HepG2 (cell line): ENCODE measurements at regions not wholly inside any gene's neighbourhood (a gene's known extent, or its start where the extent isn't known, plus 50 kb on each side); places are given as distances from the start of the nearest gene placed in this dataset.
"Not testable (repeated sequence)": the region's sequence is repeated elsewhere in the genome, so short reads cannot be mapped to it uniquely, and the experiment has no call there.

ENCODE experiments used
- ATAC-seq: fragments of 200-7000 bp; cut with Tn5 transposase; 3 replicates; pipeline ENCODE4 v1.9.1; 2020; ENCODE audit warnings: mild to moderate bottlenecking, moderate library complexity
- BruUV-seq: library from RNA; stranded (reverse); fragments of 400-500 nt; replicated peaks from 2 replicates; lab custom pipeline; 2021; lab: Mats Ljungman, UMichigan
- CTCF ChIA-PET: fragments of 300-600 bp; formaldehyde crosslinking; extraction: SDS; loops from one replicate; lab custom pipeline; 2021; ENCODE audit warnings: low total read pairs, inconsistent platforms, low intra/inter-chr PET ratio; lab: Yijun Ruan, JAX
- POLR2A ChIA-PET: fragments of 350-600 bp; sonication (Branson Sonifier 250); formaldehyde crosslinking; loops from one replicate; lab custom pipeline; 2020; ENCODE audit warnings: antibody characterized with exemption, inconsistent platforms; lab: Yijun Ruan, JAX
- DNase-seq: peaks from one replicate; pipeline ENCODE4 v3.0.0-alpha.2; 2015; ENCODE audit warnings: low spot score
- FAIRE-seq: peaks from 3 replicates; lab custom pipeline; 2011; peaks lifted over from hg19 to GRCh38; lab: Jason Lieb, UNC
- H2AFZ ChIP-seq: one replicate; pipeline ENCODE4 v1.6.1; 2011; ENCODE audit warnings: low read length, inconsistent platforms
- H3K27ac ChIP-seq: fragments of 300-600 bp; 3 replicates; pipeline ENCODE4 v1.8.0; 2011; ENCODE audit warnings: mixed run types, mild to moderate bottlenecking, mixed read lengths, low read length, inconsistent platforms; ENCODE audit not compliant: insufficient read depth; ENCODE audit errors: extremely low read length
- H3K27me3 ChIP-seq, 2 experiments: fragments of 200-600 bp in 1 of 2; 2 replicates in 1 of 2; 3 replicates in 1 of 2; pipeline versions ENCODE4 v1.6.0 to v1.8.0; 2011; ENCODE audit warnings: low read length in 2 of 2, mild to moderate bottlenecking in 2 of 2, moderate library complexity in 2 of 2, inconsistent platforms in 1 of 2; ENCODE audit not compliant: insufficient read depth in 2 of 2, control insufficient read depth in 1 of 2
- H3K36me3 ChIP-seq, 2 experiments: fragments of 200-600 bp in 1 of 2; replicated peaks in 1 of 2; 2 replicates in 1 of 2; 3 replicates in 1 of 2; pipeline versions ENCODE4 v1.5.1 to v1.8.0; 2011; ENCODE audit warnings: low read length in 2 of 2, inconsistent platforms in 1 of 2; ENCODE audit not compliant: insufficient read depth in 2 of 2, control insufficient read depth in 1 of 2
- H3K4me1 ChIP-seq: 2 replicates; pipeline ENCODE4 v1.5.1; 2012; ENCODE audit warnings: low read length, inconsistent platforms; ENCODE audit not compliant: insufficient read depth
- H3K4me2 ChIP-seq: 2 replicates; pipeline ENCODE4 v1.6.0; 2011; ENCODE audit warnings: low read depth, low read length, inconsistent platforms
- H3K4me3 ChIP-seq, 3 experiments: fragments of 200-600 bp in 1 of 3; sonication (generic), shearing (Covaris generic) in 1 of 3; replicated peaks in 1 of 3; 2 replicates each; pipeline ENCODE4 v1.5.1; 2011 to 2016; ENCODE audit warnings: low read length in 3 of 3, inconsistent platforms in 2 of 3, low read depth in 2 of 3, mild to moderate bottlenecking in 2 of 3, control low read depth in 1 of 3, mixed read lengths in 1 of 3; ENCODE audit not compliant: insufficient read depth in 1 of 3
- H3K79me2 ChIP-seq: one replicate; pipeline ENCODE4 v1.6.1; 2011; ENCODE audit warnings: low read length, inconsistent platforms; ENCODE audit not compliant: insufficient read depth
- H3K9ac ChIP-seq: 2 replicates; pipeline ENCODE4 v1.6.0; 2011; ENCODE audit warnings: mild to moderate bottlenecking, low read depth, low read length, inconsistent platforms; ENCODE audit not compliant: insufficient read depth
- H3K9me3 ChIP-seq: 2 replicates; pipeline ENCODE4 v1.5.1; 2012; ENCODE audit warnings: mild to moderate bottlenecking, low read length
- H4K20me1 ChIP-seq: 2 replicates; pipeline ENCODE4 v1.6.0; 2011; ENCODE audit warnings: inconsistent platforms, mild to moderate bottlenecking, low read length, moderate library complexity; ENCODE audit not compliant: insufficient read depth
- HDAC2 ChIP-seq: sonication (generic); formaldehyde crosslinking; IDR thresholded peaks from 2 replicates; pipeline ENCODE4 v1.4.0; 2020; ENCODE audit warnings: missing genetic modification reagents
- JDP2 ChIP-seq: sonication (generic); formaldehyde crosslinking; IDR thresholded peaks from 2 replicates; pipeline ENCODE4 v1.8.1; 2022; ENCODE audit warnings: missing genetic modification reagents, borderline replicate concordance
- KDM2A ChIP-seq: sonication (generic); formaldehyde crosslinking; IDR thresholded peaks from 2 replicates; pipeline ENCODE4 v1.4.0; 2020; ENCODE audit warnings: low read depth, missing genetic modification reagents, borderline replicate concordance
- ZNF331 ChIP-seq: sonication (generic); formaldehyde crosslinking; IDR thresholded peaks from 2 replicates; pipeline ENCODE4 v1.4.0; 2020; ENCODE audit warnings: missing genetic modification reagents
- ZNF501 ChIP-seq: sonication (generic); formaldehyde crosslinking; IDR thresholded peaks from 2 replicates; pipeline ENCODE4 v1.5.1; 2020; ENCODE audit warnings: mild to moderate bottlenecking, moderate library complexity, missing genetic modification reagents
- ZNF772 ChIP-seq: sonication (generic); formaldehyde crosslinking; IDR thresholded peaks from 2 replicates; pipeline ENCODE4 v1.5.0; 2020; ENCODE audit warnings: mild to moderate bottlenecking, missing genetic modification reagents
- whole genome bisulfite sequencing: methylation state at CpG from one replicate; pipeline ENCODE4 v1.1.6; 2017; ENCODE audit warnings: low lambda C conversion rate; 5-methylcytosine and 5-hydroxymethylcytosine counted together
- in situ Hi-C: cut with HindIII; loops from 2 replicates; pipeline ENCODE4 v1.10.0; 2017; ENCODE audit warnings: low pct_unique_long_range_greater_than_20kb; ENCODE audit not compliant: extremely low pct_ligation_motif_present
- intact Hi-C: fragments of 100-400 bp; cut with micrococcal nuclease; formaldehyde crosslinking; loops from one replicate; pipeline ENCODE4 v1.10.0; 2022; ENCODE audit not compliant: unreplicated experiment
- TF ChIP-seq, protein P1 (sequence below): sonication (generic); formaldehyde crosslinking; IDR thresholded peaks from 2 replicates; pipeline ENCODE4 v1.4.0; 2020; ENCODE audit warnings: missing genetic modification reagents

DNA sequence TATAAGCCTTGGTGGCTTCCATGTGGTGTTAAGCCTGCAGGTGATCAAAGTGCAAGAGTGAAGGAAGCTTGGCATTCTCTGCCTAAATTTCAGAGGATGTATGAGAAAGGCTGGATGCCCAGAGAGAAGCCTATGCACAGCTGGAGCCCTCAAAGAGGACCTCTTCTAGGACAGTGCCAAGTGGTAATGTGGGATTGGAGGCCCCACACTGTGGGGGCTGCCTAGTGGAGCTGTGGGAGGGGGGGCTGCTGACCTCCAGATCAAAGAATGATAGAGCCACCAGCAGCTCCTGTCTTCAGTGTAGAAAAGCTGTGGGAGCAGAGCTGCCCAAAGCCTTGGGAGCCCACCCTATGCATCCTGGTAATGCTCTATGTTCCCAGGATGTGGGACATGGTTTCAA, 1512.7 kb upstream of the TPTE start (continued):
- TF ChIP-seq, protein P1, sequence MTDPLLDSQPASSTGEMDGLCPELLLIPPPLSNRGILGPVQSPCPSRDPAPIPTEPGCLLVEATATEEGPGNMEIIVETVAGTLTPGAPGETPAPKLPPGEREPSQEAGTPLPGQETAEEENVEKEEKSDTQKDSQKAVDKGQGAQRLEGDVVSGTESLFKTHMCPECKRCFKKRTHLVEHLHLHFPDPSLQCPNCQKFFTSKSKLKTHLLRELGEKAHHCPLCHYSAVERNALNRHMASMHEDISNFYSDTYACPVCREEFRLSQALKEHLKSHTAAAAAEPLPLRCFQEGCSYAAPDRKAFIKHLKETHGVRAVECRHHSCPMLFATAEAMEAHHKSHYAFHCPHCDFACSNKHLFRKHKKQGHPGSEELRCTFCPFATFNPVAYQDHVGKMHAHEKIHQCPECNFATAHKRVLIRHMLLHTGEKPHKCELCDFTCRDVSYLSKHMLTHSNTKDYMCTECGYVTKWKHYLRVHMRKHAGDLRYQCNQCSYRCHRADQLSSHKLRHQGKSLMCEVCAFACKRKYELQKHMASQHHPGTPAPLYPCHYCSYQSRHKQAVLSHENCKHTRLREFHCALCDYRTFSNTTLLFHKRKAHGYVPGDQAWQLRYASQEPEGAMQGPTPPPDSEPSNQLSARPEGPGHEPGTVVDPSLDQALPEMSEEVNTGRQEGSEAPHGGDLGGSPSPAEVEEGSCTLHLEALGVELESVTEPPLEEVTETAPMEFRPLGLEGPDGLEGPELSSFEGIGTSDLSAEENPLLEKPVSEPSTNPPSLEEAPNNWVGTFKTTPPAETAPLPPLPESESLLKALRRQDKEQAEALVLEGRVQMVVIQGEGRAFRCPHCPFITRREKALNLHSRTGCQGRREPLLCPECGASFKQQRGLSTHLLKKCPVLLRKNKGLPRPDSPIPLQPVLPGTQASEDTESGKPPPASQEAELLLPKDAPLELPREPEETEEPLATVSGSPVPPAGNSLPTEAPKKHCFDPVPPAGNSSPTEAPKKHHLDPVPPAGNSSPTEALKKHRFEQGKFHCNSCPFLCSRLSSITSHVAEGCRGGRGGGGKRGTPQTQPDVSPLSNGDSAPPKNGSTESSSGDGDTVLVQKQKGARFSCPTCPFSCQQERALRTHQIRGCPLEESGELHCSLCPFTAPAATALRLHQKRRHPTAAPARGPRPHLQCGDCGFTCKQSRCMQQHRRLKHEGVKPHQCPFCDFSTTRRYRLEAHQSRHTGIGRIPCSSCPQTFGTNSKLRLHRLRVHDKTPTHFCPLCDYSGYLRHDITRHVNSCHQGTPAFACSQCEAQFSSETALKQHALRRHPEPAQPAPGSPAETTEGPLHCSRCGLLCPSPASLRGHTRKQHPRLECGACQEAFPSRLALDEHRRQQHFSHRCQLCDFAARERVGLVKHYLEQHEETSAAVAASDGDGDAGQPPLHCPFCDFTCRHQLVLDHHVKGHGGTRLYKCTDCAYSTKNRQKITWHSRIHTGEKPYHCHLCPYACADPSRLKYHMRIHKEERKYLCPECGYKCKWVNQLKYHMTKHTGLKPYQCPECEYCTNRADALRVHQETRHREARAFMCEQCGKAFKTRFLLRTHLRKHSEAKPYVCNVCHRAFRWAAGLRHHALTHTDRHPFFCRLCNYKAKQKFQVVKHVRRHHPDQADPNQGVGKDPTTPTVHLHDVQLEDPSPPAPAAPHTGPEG (CRISPR knock-in tag): no peak
- TF ChIP-seq ZNF772 (CRISPR knock-in tag) (no peak), HDAC2 (CRISPR knock-in tag) (no peak), ZNF501 (no peak), JDP2 (CRISPR knock-in tag) (no peak), ZNF331 (CRISPR knock-in tag) (no peak), KDM2A (no peak)

DNA sequence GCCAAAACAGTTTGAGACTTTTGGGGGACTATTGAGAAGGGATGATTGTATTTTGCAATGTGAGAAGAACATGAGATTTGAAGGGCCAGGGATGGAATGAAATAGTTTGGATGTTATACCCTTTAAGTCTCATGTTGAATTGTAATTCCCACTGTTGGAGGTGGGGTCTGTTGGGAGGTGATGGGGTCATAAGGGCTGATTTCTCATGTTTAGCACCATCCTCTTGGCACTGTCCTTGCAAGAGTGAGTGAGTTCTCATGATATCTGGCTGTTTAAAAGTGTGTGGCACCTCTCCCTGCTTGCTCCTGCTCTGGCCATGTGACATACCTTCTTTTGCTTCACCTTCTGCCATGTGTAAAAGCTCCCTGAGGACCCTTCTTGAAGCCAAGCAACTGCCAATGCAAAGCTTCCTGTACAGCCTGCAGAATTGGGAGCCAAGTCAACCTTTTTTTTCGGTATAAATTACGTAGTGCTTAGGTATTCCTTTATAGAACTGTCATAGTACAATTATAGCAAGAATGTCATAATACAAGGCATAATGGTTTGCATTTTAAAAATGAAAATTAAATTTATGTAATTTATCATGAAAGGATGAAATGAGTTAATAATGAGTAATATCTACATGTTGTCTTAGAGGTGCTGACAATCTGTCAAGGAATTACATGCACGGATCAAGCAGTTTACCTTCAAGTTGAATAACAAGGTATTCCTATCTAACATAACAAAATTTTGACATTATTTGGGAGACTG, 1511.9 kb upstream of the TPTE start:
- H3K4me2 ChIP-seq, H2AFZ ChIP-seq, DNase-seq, BruUV-seq, H4K20me1 ChIP-seq, H3K27ac ChIP-seq, in situ Hi-C loops, H3K79me2 ChIP-seq, POLR2A ChIA-PET, intact Hi-C loops, H3K4me3 ChIP-seq, CTCF ChIA-PET, FAIRE-seq, ATAC-seq, H3K27me3 ChIP-seq, H3K9ac ChIP-seq, H3K4me1 ChIP-seq, H3K36me3 ChIP-seq: not testable (repeated sequence)
- WGBS: 7% methylated on average over 3 of the region's 3 CpGs
- peaks cover 91% of the 10 kb centered on the region for H3K9me3 ChIP-seq

DNA sequence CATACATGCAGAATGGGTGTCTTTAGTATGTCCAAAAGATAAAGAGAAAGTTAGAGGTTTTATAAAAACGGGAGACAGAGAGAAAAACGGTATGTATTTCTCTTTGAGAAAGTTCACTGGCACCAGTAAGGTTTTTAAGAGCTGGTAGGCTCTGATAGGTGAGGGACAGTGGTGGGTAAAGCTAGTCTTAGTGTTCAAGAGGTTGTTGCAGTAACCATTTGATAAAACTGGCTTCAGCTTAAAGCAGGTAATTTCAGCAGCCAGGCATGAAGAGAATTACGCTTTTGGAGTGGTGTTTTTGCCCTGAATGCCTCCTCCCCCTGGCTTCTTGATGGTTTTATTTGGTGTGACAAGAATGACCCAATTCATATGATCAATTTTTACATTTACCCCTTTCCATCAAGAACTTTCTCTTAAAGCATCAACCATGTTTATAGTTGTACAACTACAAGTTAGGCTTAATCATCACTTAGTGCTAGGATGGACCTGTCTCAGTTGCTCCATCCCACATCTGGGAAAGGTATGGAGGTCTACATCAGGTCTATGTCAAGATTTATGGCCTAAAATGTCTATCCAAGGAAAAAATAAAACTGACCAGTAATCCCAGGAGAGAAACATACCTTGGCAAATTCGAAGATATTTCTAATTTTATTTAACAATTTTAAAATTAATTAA, 1511.1 kb upstream of the TPTE start:
- H3K4me3 ChIP-seq, BruUV-seq, ATAC-seq, H3K4me2 ChIP-seq, in situ Hi-C loops, DNase-seq, H3K27ac ChIP-seq, H3K27me3 ChIP-seq, intact Hi-C loops, H3K4me1 ChIP-seq, H2AFZ ChIP-seq, CTCF ChIA-PET, H4K20me1 ChIP-seq, H3K36me3 ChIP-seq, POLR2A ChIA-PET, FAIRE-seq, H3K79me2 ChIP-seq, H3K9ac ChIP-seq: not testable (repeated sequence)
- peaks cover 89% of the 10 kb centered on the region for H3K9me3 ChIP-seq
- under 1% methylated on average over 4 of the region's 4 CpGs for WGBS
